HEK293 (cell line): ENCODE measurements at regions not wholly inside any gene's neighbourhood (a gene's known extent, or its start where the extent isn't known, plus 50 kb on each side); places are given as distances from the start of the nearest gene placed in this dataset.

Experiments
- BCL11A ChIP-seq: fragments of 450-650 bp; formaldehyde crosslinking; IDR thresholded peaks from 2 replicates; pipeline ENCODE4 v1.5.1; 2016; ENCODE audit warnings: low read depth, missing biosample characterization, missing genetic modification characterization
- KLF10 ChIP-seq: fragments of 450-650 bp; IDR thresholded peaks from 2 replicates; pipeline ENCODE4 v1.5.1; 2018; ENCODE audit warnings: missing biosample characterization, mild to moderate bottlenecking, missing genetic modification characterization
- ZNF10 ChIP-seq: fragments of 450-650 bp; formaldehyde crosslinking; IDR thresholded peaks from 2 replicates; pipeline ENCODE4 v1.5.1; 2017; ENCODE audit warnings: missing biosample characterization, missing genetic modification characterization
- ZNF274 ChIP-seq, 2 experiments: fragments of 200-500 bp in 1 of 2; fragments of 450-650 bp in 1 of 2; sonication (Bioruptor generic) in 1 of 2; formaldehyde crosslinking in 1 of 2; IDR thresholded peaks; 2 replicates each; pipeline versions ENCODE4 v1.5.1 to v1.6.1; 2014 to 2016; ENCODE audit warnings: borderline replicate concordance in 1 of 2, inconsistent platforms in 1 of 2, low read length in 1 of 2, missing biosample characterization in 1 of 2, missing genetic modification characterization in 1 of 2
- ZNF529 ChIP-seq: fragments of 450-650 bp; formaldehyde crosslinking; IDR thresholded peaks from 2 replicates; pipeline ENCODE4 v1.5.1; 2017; ENCODE audit warnings: missing genetic modification characterization, missing biosample characterization; ENCODE audit not compliant: insufficient replicate concordance
- ZNF747 ChIP-seq: fragments of 450-650 bp; formaldehyde crosslinking; IDR thresholded peaks from 2 replicates; pipeline ENCODE4 v1.5.1; 2016; ENCODE audit warnings: missing biosample characterization, missing genetic modification characterization
- TF ChIP-seq, protein P1 (sequence below): fragments of 450-650 bp; formaldehyde crosslinking; IDR thresholded peaks from 2 replicates; pipeline ENCODE4 v1.5.1; 2017; ENCODE audit warnings: missing biosample characterization, missing genetic modification characterization
- TF ChIP-seq, protein P2 (sequence below): fragments of 450-650 bp; formaldehyde crosslinking; IDR thresholded peaks from 2 replicates; pipeline ENCODE4 v1.5.1; 2016; ENCODE audit warnings: missing biosample characterization, missing genetic modification characterization
- TF ChIP-seq, protein P3 (sequence below): fragments of 450-650 bp; formaldehyde crosslinking; conservative IDR thresholded peaks from 2 replicates; pipeline ENCODE4 v1.5.1; 2016; ENCODE audit warnings: low read depth, missing biosample characterization, missing genetic modification characterization
- TF ChIP-seq, protein P4 (sequence below): fragments of 450-650 bp; IDR thresholded peaks from 2 replicates; pipeline ENCODE4 v1.5.1; 2018; ENCODE audit warnings: missing biosample characterization, missing genetic modification characterization
- TF ChIP-seq, protein P5 (sequence below): fragments of 450-650 bp; formaldehyde crosslinking; IDR thresholded peaks from 2 replicates; pipeline ENCODE4 v1.5.1; 2016; ENCODE audit warnings: missing biosample characterization, missing genetic modification characterization

DNA sequence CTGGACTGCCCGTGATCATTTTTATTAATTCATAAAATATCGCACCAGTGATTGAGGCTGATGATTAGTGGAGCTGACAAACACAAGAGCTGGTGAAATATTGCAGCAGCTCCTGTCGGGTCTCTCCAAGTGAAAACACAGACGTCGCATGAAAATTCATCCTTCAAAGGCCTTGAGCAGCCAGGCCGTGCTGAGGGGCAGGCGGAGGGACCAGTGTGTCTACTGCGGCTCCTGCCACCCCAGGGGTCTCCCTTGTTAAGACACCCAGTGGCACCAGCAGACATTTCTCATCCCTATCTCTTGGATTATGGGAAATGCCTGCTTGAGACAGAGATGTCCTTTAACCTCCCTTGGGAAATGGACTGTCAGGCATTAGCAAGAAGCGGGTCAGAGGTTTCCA, 289.4 kb upstream of the TLE3 start:
- TF ChIP-seq, protein P1, sequence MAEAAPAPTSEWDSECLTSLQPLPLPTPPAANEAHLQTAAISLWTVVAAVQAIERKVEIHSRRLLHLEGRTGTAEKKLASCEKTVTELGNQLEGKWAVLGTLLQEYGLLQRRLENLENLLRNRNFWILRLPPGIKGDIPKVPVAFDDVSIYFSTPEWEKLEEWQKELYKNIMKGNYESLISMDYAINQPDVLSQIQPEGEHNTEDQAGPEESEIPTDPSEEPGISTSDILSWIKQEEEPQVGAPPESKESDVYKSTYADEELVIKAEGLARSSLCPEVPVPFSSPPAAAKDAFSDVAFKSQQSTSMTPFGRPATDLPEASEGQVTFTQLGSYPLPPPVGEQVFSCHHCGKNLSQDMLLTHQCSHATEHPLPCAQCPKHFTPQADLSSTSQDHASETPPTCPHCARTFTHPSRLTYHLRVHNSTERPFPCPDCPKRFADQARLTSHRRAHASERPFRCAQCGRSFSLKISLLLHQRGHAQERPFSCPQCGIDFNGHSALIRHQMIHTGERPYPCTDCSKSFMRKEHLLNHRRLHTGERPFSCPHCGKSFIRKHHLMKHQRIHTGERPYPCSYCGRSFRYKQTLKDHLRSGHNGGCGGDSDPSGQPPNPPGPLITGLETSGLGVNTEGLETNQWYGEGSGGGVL (tag by site-specific recombination), result no peak
- no peak for TF ChIP-seq ZNF274 (IDR thresholded peaks at IDR 0.05; ENCODE audit: low read length)
- TF ChIP-seq ZNF274 (tag by site-specific recombination; IDR thresholded peaks at IDR 0.05; ENCODE audit: borderline replicate concordance), result no peak
- TF ChIP-seq, protein P2, sequence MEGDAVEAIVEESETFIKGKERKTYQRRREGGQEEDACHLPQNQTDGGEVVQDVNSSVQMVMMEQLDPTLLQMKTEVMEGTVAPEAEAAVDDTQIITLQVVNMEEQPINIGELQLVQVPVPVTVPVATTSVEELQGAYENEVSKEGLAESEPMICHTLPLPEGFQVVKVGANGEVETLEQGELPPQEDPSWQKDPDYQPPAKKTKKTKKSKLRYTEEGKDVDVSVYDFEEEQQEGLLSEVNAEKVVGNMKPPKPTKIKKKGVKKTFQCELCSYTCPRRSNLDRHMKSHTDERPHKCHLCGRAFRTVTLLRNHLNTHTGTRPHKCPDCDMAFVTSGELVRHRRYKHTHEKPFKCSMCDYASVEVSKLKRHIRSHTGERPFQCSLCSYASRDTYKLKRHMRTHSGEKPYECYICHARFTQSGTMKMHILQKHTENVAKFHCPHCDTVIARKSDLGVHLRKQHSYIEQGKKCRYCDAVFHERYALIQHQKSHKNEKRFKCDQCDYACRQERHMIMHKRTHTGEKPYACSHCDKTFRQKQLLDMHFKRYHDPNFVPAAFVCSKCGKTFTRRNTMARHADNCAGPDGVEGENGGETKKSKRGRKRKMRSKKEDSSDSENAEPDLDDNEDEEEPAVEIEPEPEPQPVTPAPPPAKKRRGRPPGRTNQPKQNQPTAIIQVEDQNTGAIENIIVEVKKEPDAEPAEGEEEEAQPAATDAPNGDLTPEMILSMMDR (tag by site-specific recombination), result no peak
- TF ChIP-seq, protein P3, sequence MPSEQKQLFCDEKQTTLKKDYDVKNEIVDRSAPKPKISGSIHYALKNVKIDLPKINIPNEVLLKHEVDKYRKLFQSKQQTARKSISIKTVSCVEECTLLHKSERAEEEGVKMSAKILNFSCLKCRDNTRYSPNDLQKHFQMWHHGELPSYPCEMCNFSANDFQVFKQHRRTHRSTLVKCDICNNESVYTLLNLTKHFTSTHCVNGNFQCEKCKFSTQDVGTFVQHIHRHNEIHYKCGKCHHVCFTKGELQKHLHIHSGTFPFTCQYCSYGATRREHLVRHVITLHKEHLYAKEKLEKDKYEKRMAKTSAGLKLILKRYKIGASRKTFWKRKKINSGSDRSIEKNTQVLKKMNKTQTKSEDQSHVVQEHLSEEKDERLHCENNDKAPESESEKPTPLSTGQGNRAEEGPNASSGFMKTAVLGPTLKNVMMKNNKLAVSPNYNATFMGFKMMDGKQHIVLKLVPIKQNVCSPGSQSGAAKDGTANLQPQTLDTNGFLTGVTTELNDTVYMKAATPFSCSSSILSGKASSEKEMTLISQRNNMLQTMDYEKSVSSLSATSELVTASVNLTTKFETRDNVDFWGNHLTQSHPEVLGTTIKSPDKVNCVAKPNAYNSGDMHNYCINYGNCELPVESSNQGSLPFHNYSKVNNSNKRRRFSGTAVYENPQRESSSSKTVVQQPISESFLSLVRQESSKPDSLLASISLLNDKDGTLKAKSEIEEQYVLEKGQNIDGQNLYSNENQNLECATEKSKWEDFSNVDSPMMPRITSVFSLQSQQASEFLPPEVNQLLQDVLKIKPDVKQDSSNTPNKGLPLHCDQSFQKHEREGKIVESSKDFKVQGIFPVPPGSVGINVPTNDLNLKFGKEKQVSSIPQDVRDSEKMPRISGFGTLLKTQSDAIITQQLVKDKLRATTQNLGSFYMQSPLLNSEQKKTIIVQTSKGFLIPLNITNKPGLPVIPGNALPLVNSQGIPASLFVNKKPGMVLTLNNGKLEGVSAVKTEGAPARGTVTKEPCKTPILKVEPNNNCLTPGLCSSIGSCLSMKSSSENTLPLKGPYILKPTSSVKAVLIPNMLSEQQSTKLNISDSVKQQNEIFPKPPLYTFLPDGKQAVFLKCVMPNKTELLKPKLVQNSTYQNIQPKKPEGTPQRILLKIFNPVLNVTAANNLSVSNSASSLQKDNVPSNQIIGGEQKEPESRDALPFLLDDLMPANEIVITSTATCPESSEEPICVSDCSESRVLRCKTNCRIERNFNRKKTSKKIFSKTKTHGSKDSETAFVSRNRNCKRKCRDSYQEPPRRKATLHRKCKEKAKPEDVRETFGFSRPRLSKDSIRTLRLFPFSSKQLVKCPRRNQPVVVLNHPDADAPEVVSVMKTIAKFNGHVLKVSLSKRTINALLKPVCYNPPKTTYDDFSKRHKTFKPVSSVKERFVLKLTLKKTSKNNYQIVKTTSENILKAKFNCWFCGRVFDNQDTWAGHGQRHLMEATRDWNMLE, result no peak
- TF ChIP-seq BCL11A (tag by site-specific recombination), result no peak
- TF ChIP-seq, protein P4, sequence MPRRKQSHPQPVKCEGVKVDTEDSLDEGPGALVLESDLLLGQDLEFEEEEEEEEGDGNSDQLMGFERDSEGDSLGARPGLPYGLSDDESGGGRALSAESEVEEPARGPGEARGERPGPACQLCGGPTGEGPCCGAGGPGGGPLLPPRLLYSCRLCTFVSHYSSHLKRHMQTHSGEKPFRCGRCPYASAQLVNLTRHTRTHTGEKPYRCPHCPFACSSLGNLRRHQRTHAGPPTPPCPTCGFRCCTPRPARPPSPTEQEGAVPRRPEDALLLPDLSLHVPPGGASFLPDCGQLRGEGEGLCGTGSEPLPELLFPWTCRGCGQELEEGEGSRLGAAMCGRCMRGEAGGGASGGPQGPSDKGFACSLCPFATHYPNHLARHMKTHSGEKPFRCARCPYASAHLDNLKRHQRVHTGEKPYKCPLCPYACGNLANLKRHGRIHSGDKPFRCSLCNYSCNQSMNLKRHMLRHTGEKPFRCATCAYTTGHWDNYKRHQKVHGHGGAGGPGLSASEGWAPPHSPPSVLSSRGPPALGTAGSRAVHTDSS (tag by site-specific recombination), result no peak
- no peak for TF ChIP-seq ZNF10 (tag by site-specific recombination)
- no peak for TF ChIP-seq KLF10 (tag by site-specific recombination)
- no peak for TF ChIP-seq ZNF529 (tag by site-specific recombination)
- TF ChIP-seq, protein P5, sequence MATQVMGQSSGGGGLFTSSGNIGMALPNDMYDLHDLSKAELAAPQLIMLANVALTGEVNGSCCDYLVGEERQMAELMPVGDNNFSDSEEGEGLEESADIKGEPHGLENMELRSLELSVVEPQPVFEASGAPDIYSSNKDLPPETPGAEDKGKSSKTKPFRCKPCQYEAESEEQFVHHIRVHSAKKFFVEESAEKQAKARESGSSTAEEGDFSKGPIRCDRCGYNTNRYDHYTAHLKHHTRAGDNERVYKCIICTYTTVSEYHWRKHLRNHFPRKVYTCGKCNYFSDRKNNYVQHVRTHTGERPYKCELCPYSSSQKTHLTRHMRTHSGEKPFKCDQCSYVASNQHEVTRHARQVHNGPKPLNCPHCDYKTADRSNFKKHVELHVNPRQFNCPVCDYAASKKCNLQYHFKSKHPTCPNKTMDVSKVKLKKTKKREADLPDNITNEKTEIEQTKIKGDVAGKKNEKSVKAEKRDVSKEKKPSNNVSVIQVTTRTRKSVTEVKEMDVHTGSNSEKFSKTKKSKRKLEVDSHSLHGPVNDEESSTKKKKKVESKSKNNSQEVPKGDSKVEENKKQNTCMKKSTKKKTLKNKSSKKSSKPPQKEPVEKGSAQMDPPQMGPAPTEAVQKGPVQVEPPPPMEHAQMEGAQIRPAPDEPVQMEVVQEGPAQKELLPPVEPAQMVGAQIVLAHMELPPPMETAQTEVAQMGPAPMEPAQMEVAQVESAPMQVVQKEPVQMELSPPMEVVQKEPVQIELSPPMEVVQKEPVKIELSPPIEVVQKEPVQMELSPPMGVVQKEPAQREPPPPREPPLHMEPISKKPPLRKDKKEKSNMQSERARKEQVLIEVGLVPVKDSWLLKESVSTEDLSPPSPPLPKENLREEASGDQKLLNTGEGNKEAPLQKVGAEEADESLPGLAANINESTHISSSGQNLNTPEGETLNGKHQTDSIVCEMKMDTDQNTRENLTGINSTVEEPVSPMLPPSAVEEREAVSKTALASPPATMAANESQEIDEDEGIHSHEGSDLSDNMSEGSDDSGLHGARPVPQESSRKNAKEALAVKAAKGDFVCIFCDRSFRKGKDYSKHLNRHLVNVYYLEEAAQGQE (tag by site-specific recombination), result no peak
- TF ChIP-seq ZNF747 (tag by site-specific recombination), result no peak
